HG03196 (cell line): ENCODE measurements at regions not wholly inside any gene's neighbourhood (a gene's known extent, or its start where the extent isn't known, plus 50 kb on each side); places are given as distances from the start of the nearest gene placed in this dataset.
"Not testable (repeated sequence)": the region's sequence is repeated elsewhere in the genome, so short reads cannot be mapped to it uniquely, and the experiment has no call there.

Experiments
- ATAC-seq: cut with Tn5 transposase; IDR thresholded peaks from one replicate; pipeline ENCODE4 v1.9.1; 2021; ENCODE audit not compliant: unreplicated experiment

DNA sequence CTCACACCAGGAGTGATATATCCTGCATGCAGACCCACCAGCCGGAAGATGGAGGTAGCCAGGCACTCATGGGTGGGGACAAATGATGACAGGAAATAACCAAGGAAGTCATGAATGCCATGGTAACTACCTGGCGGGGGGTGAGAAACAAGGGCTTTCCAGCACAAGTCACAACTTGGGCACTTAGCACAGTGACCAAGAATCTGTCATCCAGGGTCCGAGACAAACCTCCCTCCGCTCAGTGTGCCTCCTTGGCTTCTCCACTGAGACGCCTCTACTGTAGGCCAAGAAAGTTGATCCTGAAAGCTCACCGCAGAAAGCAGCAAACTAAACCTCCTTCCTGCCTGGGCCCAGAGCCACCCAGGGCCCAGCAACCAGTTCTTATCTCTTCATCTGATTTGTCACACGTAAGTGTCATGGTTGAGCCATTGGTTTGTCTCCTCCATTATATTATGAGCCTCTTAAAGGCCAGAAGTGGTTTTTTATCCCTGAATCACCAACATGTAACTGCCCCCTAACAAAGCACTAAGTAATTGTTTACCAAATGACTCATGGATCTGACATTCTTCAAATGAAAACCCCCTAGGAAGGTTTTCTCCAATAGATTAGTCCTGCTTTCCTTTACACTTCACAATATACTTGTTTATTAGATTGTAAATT is 84.3 kb upstream of the TAB2 start:
- no peak for ATAC-seq

GRCh38 chr6:149234051-149234962 is 83.2 kb upstream of the TAB2 start:
- no peak for ATAC-seq

GRCh38 chr6:149235130-149235561 is 82.4 kb upstream of the TAB2 start:
- ATAC-seq, result no peak

GRCh38 chr6:149236589-149236988 is 80.9 kb upstream of the TAB2 start:
- ATAC-seq, result no peak

GRCh38 chr6:149237464-149237863 is 80.0 kb upstream of the TAB2 start:
- no peak for ATAC-seq

DNA sequence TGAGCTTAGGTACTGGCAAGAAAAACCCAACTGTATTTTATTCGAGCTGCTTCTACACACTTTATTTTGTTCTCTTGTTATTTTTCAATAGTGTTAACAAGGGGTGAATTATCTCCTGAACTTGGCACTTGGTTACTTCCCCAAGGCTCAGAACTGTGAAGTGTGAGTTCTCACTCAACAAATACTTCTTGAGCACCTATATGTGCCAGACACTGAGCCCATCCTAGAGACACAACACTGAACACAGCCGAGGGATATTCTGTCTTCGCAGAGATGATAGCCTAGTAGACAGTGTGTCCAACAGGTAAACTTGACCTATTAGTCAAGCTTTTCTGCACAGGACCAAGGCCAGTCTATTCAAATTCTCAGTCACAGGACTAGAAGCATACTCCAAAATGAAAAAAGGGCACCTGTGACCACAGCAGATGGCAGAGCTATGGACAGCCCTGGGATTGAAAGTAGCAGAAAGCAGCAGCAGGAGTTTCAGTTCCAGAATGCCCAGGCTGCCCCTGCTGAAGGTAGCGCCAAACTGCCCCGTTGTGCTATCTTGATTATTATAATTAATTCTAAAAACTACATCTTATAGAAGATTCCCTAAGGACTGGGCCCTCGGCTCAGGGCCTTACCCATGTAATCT is 77.8 kb upstream of the TAB2 start:
- ATAC-seq, result no peak

- ATAC-seq, result no peak
Observed at GRCh38 chr6:149242883-149243282, 74.6 kb upstream of the TAB2 start.

DNA sequence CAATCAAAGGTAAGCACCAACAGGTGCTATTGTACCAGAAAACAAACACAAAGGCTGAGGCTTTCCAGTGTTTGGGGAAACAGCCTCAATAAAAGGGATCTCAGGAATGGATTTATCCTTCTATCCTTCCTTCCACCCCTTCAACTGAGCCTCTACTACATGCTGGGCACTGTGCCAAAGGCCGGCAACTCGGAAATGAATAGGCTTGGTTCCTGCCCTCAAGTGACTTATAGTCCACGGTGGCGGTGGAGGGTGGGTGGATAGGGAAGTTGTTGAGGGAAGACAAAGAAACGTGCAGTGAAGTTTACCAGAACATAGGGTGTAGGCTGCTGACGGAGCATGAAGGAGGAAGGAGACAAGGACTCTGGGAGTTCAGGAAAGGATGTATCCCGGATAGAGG is 73.4 kb upstream of the TAB2 start:
- ATAC-seq, result no peak

DNA sequence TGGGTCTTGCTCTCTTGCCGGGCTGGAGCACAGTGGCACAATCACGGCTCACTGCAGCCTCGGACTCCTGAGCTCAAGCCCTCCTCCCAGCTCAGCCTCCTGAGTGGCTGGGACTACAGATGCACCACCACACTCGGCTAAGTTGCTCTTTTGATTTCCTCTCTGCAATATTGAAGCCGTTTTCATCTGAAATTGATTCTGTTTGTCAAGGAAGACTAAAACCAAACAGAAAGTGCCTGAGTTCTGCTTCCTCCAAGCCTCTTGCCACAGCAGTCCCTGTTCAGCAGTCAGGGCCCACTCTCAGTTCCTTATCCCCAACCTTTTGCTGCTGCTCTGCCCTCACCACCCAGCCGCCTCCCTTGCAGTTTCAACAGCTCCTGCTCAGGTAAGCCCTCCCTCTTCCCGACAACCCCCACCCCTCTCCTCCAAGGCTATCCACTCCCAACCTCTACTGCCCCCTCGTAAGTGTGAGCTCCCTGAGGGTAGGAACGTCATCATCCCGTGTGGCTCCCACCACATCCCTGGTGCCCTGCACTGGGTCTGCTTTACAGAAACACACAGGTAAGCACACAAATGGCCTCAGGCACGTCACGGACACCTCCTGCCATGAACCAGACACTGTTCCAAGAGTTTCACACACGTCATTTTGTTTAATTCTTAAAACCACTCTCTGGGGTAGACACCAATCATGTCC is 70.7 kb upstream of the TAB2 start:
- peak; percentile 76 for ATAC-seq

DNA sequence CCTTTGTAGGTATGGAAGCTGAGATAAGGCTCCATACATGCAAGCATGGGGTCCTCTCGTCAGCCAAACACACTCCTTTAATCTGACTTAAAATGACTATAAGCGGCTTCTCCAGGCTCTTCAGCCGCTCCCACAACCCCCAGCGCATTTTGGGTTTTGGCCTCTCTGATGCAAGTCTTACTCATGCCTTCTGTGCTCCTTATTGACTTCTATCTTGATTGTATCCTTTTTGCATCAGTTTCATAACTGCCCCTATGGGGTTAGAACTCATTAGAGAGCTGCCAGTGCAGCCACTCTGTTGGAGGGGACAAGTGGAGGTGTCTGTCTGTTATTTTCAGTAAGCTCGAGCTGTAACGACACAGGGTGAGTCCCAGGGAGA is 70.1 kb upstream of the TAB2 start:
- no peak for ATAC-seq

DNA sequence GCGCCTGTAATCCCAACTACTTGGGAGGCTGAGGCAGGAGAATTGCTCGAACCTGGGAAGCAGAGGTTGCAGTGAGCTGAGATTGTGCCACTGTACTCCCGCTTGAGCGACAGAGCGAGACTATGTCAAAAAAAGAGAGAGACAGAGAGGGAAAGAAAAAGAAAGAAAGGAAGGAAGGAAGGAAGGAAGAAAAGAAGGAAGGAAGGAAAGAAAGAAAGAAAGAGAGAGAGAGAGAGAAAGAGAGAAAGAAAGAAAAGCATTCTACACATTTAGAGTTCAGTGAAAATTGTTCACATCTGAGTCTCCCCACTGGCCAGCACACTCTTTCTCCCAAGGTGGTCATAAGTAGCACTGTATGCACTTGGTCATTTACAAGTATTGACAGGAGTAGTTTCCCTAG is 69.2 kb upstream of the TAB2 start:
- not testable (repeated sequence) for ATAC-seq

DNA sequence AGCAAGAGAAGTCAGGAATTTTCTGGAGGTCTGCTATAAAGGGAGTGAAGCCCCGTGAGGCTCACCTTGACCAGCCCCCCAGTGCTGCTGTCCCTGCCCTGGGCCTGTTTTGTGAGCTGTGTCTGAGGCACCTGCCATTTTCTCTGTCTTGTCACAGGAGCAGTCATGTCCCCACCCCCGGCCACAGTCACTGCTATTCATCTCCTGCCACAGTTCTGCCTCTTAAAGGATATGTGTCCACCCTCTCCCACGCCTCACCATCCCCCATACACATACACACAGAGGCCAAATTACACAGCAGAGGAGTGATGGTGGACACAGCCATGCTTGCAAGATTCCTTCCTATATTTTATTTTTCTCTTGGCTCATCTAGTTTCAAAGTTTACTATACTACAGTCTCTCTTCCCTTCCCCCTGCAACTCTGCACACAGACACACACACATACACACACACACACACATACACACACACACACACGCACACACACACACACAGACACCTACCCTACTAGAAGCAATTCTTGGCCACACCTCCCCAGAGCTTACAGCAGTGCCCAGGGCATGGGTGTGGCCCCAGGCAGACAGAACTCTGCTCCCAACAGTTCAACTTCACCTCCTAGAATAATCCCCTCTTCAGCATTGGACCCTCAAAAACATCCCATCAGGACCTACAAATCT is 68.7 kb upstream of the TAB2 start:
- ATAC-seq, result no peak

GRCh38 chr6:149249370-149250357 is 67.8 kb upstream of the TAB2 start:
- ATAC-seq, result no peak

DNA sequence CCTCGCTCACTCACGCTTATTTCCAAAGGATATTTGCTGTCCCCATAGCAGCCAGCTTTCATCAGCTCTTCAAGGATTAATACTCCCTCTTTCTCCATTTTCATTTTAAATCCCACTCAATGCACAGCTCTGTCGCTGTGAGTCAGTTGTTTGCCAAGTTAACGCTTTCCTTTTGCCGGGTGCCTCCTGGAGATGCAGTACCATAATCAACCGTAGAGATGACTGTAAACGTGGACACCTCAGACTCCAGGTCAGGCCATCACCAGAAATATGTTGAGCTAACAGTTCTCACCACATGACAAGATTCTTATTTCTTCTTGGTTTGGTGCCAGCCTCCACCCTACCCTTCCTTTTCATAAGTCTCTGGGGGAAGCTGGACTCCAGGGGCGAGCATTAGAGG is 66.6 kb upstream of the TAB2 start:
- ATAC-seq, result no peak

DNA sequence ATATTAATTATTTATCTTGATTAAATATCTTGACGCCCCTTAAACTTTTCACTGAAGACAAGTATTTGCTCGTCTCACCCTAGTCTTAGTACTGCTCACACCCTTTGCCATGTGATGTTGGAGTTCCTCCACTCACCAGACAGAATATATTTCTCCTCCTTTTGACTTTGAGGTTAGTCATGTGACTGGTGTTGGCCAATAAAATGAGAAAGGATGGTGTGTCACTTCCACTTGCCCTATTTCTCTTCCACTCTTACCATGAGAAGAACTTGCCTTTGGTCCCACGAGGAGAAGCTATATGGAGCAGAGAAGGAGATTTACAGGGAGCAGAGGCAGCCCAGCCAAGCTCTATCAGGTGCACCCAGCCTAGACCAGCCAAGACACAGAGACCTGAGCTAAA is 64.9 kb upstream of the TAB2 start:
- ATAC-seq, result no peak

GRCh38 chr6:149254253-149254652 is 63.3 kb upstream of the TAB2 start:
- no peak for ATAC-seq

DNA sequence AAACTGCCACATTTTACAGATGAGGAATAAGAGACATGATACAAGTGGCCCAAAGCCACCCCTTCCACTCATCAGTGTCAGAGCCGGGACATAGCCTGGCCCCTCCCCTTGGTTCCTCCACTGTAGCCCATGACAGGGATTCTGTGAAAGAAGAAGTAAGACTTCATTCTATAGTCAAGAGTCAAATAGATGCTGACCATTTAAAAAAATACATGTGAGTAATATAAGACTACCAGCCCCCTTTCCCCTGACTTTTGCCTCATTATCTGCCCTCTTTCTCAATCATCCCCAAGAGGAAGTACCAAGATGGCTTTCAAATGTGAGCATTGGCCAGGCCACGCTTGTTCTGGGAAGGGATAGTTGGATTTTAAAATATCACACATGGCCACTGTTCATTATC is 57.8 kb upstream of the TAB2 start:
- no peak for ATAC-seq

DNA sequence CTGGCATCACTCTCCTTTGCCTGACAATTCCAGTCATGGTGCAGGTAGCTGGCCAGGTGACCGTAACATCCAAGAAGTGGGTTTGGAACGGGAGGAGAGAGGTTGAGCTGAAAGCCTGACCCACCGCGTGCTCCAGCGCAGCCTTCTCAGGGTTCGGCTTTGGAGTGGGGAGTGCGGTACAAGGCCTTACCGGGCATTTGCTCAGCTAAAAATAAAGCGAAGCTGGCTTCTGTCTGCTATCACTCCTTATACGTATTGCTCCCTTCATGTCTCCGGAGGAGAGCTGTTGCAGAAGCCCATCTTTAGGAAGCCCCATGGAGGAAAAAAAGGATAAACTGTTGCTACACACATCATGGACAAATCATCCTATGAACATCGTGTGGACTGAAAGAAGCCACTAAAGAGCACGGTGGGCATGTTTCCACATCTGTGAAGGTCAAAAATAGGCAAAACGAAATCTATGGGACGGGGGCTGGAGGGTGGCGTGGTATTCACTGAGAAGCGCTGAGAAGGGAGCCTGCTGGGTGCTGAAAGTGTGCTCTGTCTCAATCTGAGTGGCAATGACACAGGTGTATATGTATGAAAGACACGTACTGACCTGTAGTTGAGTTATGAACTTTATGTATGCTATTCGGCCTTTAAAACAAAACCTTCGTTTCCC is 57.2 kb upstream of the TAB2 start:
- no peak for ATAC-seq

DNA sequence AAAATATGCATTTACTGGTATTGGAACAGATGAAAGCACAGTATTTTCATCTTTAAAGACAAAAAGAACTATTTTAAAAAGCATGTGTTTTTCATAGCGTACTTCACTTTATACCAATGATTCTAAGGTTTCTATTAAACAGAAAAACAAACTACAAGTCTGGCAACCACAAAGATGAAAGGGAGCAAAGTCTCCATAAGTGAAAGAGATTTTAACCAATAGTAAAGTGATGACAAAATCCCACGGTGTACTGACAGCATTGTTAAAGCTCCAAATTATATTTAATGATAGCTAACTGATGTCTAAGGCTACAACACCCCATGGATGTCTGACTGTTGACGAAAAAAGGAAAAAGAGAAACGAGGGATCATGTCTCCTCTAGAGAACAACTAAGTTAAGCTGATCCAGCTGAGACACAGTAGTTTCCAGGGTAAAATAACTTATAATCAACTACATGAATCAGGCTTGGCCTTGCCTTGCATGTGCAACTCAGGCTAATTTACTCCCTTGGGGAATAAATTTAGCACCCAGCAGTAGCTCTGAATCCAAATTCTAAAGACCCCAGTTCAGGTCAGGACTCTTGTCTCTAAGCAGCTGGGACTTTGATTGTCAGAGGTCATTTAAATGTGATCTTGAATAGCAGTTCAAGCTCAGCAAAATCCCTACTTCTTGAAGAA is 56.0 kb upstream of the TAB2 start:
- ATAC-seq, result no peak
